KMS-11 (cell line): ENCODE measurements at regions not wholly inside any gene's neighbourhood (a gene's known extent, or its start where the extent isn't known, plus 50 kb on each side); places are given as distances from the start of the nearest gene placed in this dataset.

Experiments
- H2AFZ ChIP-seq: fragments of 200-600 bp; sonication (generic); 2 replicates; pipeline ENCODE4 v1.6.1; 2016; ENCODE audit warnings: antibody characterized with exemption, mixed run types, low read depth
- H3K27ac ChIP-seq: fragments of 200-600 bp; sonication (generic); 2 replicates; pipeline ENCODE4 v1.6.1; 2016; ENCODE audit warnings: mild to moderate bottlenecking, mixed run types
- H3K27me3 ChIP-seq: fragments of 200-600 bp; sonication (generic); 2 replicates; pipeline ENCODE4 v1.6.1; 2017; ENCODE audit warnings: mild to moderate bottlenecking, low read depth, mixed run types, moderate library complexity; ENCODE audit not compliant: insufficient read depth
- H3K36me3 ChIP-seq: fragments of 200-600 bp; sonication (generic); 2 replicates; pipeline ENCODE4 v1.6.1; 2017; ENCODE audit warnings: mild to moderate bottlenecking, mixed run types; ENCODE audit not compliant: insufficient read depth
- H3K4me1 ChIP-seq: fragments of 200-600 bp; sonication (generic); 2 replicates; pipeline ENCODE4 v1.6.1; 2016; ENCODE audit warnings: mild to moderate bottlenecking, low read depth, mixed run types; ENCODE audit not compliant: poor library complexity, severe bottlenecking
- H3K4me2 ChIP-seq: fragments of 200-600 bp; sonication (generic); 2 replicates; pipeline ENCODE4 v1.7.0; 2016; ENCODE audit warnings: mild to moderate bottlenecking, mixed run types
- H3K4me3 ChIP-seq: fragments of 200-600 bp; sonication (generic); IDR thresholded peaks from 2 replicates; pipeline ENCODE4 v1.6.1; 2017; ENCODE audit warnings: low read depth, low read length, mixed read lengths; ENCODE audit not compliant: insufficient read depth
- H3K79me2 ChIP-seq: fragments of 200-600 bp; sonication (generic); 2 replicates; pipeline ENCODE4 v1.6.1; 2016; ENCODE audit warnings: low read depth, mixed run types; ENCODE audit not compliant: insufficient read depth
- H3K9ac ChIP-seq: fragments of 200-600 bp; sonication (generic); 2 replicates; pipeline ENCODE4 v1.6.1; 2016; ENCODE audit warnings: mild to moderate bottlenecking, mixed run types
- H4K20me1 ChIP-seq: fragments of 200-600 bp; sonication (generic); 2 replicates; pipeline ENCODE4 v1.6.1; 2016; ENCODE audit warnings: mild to moderate bottlenecking, mixed run types; ENCODE audit not compliant: insufficient read depth
- TF ChIP-seq, protein P1 (sequence below): fragments of 200-600 bp; sonication (generic); conservative IDR thresholded peaks from 2 replicates; pipeline ENCODE4 v1.6.1; 2017; ENCODE audit warnings: low read depth, mild to moderate bottlenecking, antibody characterized with exemption, low read length, moderate library complexity, mixed read lengths

DNA sequence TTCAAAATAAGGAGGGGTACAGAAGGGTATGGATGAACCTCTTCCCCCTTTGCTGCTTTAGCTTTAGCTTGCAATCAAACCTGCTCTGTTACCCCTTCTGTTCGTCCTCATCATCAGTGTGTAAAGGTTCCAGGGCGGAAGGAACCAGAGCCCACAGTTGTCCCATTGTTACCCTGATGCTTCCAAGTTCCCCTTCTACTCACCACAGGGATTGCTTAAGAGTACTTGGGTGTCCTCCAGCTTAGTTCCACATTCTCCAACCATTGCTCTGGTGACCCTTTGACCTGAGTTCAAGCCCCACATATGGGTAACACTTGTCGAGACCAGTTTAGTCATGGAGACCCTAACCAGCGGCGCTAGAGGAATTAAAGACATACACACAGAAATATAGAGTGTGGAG, 1080.1 kb upstream of the ALCAM start:
- H3K9ac ChIP-seq = no peak overlapping the region
- no peak overlapping the region for H3K4me2 ChIP-seq
- H3K79me2 ChIP-seq = no peaks in the 10 kb centered on the region
- no peaks in the 10 kb centered on the region for H3K36me3 ChIP-seq
- H3K27me3 ChIP-seq = no peaks in the 10 kb centered on the region
- H3K4me1 ChIP-seq = peaks cover 13% of the 10 kb centered on the region
- TF ChIP-seq, protein P1, sequence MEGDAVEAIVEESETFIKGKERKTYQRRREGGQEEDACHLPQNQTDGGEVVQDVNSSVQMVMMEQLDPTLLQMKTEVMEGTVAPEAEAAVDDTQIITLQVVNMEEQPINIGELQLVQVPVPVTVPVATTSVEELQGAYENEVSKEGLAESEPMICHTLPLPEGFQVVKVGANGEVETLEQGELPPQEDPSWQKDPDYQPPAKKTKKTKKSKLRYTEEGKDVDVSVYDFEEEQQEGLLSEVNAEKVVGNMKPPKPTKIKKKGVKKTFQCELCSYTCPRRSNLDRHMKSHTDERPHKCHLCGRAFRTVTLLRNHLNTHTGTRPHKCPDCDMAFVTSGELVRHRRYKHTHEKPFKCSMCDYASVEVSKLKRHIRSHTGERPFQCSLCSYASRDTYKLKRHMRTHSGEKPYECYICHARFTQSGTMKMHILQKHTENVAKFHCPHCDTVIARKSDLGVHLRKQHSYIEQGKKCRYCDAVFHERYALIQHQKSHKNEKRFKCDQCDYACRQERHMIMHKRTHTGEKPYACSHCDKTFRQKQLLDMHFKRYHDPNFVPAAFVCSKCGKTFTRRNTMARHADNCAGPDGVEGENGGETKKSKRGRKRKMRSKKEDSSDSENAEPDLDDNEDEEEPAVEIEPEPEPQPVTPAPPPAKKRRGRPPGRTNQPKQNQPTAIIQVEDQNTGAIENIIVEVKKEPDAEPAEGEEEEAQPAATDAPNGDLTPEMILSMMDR = no peak
- no peak overlapping the region for H3K27ac ChIP-seq
- no peak overlapping the region for H3K4me3 ChIP-seq
- H4K20me1 ChIP-seq = no peaks in the 10 kb centered on the region
- H2AFZ ChIP-seq = no peak overlapping the region

DNA sequence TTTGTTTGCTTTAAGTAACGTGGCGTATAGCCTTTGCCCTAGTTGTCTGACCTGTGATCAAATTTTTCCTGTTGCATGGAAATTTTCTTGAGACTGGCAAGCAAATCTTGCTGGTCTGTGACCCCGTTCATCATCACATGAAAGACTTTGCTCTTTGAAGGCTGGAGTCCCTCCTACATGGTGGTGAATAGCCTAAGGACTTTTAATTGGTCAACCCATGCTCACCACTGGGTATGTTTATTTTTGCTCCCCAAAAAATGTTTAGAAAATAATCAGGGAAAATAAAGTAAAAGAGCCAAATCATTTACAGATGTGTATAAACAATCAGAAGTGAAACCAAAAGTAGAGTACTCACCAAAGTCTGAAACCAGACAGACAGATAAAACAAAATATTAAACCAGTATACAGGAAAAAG, 1075.3 kb upstream of the ALCAM start:
- H3K27me3 ChIP-seq = no peaks in the 10 kb centered on the region
- H3K36me3 ChIP-seq = no peaks in the 10 kb centered on the region
- peak overlapping the region; percentile 49 for H3K4me2 ChIP-seq
- H3K4me3 ChIP-seq = peak overlapping the region; percentile 76
- peak overlapping the region; percentile 79 for H3K27ac ChIP-seq
- H3K9ac ChIP-seq = peak overlapping the region; percentile 28; the same call in 1 of the 2 replicates
- H3K4me1 ChIP-seq = peaks cover 34% of the 10 kb centered on the region
- H2AFZ ChIP-seq = peak overlapping the region; percentile 62
- TF ChIP-seq, protein P1 = no peak
- H3K79me2 ChIP-seq = no peaks in the 10 kb centered on the region
- H4K20me1 ChIP-seq = no peaks in the 10 kb centered on the region

DNA sequence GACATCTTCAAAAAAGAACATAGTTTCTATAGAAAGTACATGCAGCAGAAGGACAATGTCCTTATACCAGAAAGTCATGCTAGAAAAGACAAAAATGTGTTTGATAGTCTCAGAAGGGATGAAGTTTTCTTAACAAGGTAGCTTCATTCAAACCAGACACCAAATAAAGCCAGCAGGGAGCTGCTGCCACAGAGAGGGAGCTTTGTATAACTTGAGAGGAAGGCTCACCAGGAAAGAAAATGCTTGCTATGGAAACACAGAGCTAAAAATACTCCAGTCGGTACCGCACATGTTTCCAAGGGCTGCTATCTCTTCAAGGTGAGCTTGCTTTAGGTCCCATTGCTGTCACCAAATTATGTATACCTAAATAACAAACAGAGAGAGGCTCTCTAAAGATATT, 1074.8 kb upstream of the ALCAM start:
- no peaks in the 10 kb centered on the region for H3K27me3 ChIP-seq
- no peaks in the 10 kb centered on the region for H3K36me3 ChIP-seq
- peak overlapping the region; percentile 62 for H2AFZ ChIP-seq
- no peaks in the 10 kb centered on the region for H4K20me1 ChIP-seq
- peak overlapping the region; percentile 49 for H3K4me2 ChIP-seq
- H3K4me1 ChIP-seq = peaks cover 34% of the 10 kb centered on the region
- TF ChIP-seq, protein P1 = no peak
- peak overlapping the region; percentile 76 for H3K4me3 ChIP-seq
- peak overlapping the region; percentile 28; the same call in 1 of the 2 replicates for H3K9ac ChIP-seq
- H3K27ac ChIP-seq = peak overlapping the region; percentile 79
- H3K79me2 ChIP-seq = no peaks in the 10 kb centered on the region

DNA sequence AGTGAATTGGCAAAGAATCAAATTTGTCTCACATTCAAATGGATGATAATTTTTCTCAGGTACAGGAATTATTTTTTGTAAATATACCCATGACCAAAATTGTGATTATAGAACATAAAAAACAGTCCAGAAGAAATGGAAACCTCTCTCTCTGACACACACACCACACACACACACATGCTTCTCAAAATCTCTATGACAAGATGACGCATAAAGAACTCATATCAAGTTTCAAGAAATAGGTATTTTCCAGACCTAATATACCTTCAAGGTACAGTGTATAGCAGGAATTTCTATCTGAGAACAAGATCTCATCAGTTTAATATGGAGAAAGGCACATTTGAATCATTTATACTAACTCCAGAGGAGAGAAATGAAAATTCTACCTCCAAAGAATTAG, 1069.1 kb upstream of the ALCAM start:
- Histone ChIP-seq H4K20me1 (no peaks in the 10 kb centered on the region), H3K27me3 (no peaks in the 10 kb centered on the region), H3K27ac (no peak overlapping the region), H3K9ac (no peak overlapping the region), H3K79me2 (no peaks in the 10 kb centered on the region), H3K4me2 (no peak overlapping the region), H3K4me3 (no peak overlapping the region), H3K36me3 (no peaks in the 10 kb centered on the region), H2AFZ (no peak overlapping the region), H3K4me1 (peaks cover 13% of the 10 kb centered on the region)
- TF ChIP-seq, protein P1 = no peak

DNA sequence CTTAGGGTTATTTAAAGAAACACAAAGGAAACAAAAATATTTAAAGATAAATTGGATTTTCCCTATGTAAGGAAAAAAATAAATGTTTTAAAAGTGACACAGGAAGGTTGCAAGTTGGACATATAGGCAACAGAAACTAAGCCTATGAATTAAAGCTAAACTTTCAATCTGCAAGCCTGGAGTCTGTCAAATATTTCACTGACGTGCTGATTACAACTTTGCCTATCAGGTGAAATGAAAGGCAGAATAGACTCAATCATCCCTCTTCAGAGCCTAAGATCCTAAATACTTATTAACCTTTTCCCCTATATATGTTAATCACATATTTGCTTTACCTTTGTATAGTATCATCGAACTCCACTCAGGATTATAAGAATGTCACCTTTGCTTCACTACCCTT, 1068.0 kb upstream of the ALCAM start:
- H3K9ac ChIP-seq = no peak overlapping the region
- H3K27ac ChIP-seq = no peak overlapping the region
- H3K27me3 ChIP-seq = no peaks in the 10 kb centered on the region
- TF ChIP-seq, protein P1 = no peak
- H3K4me2 ChIP-seq = no peak overlapping the region
- H4K20me1 ChIP-seq = no peaks in the 10 kb centered on the region
- peaks cover 2% of the 10 kb centered on the region for H3K4me1 ChIP-seq
- no peak overlapping the region for H2AFZ ChIP-seq
- H3K4me3 ChIP-seq = no peak overlapping the region
- no peaks in the 10 kb centered on the region for H3K36me3 ChIP-seq
- no peaks in the 10 kb centered on the region for H3K79me2 ChIP-seq
